ENCODE measurements at regions not wholly inside any gene's neighbourhood (a gene's known extent, or its start where the extent isn't known, plus 50 kb on each side); places are given as distances from the start of the nearest gene placed in this dataset.

DNA sequence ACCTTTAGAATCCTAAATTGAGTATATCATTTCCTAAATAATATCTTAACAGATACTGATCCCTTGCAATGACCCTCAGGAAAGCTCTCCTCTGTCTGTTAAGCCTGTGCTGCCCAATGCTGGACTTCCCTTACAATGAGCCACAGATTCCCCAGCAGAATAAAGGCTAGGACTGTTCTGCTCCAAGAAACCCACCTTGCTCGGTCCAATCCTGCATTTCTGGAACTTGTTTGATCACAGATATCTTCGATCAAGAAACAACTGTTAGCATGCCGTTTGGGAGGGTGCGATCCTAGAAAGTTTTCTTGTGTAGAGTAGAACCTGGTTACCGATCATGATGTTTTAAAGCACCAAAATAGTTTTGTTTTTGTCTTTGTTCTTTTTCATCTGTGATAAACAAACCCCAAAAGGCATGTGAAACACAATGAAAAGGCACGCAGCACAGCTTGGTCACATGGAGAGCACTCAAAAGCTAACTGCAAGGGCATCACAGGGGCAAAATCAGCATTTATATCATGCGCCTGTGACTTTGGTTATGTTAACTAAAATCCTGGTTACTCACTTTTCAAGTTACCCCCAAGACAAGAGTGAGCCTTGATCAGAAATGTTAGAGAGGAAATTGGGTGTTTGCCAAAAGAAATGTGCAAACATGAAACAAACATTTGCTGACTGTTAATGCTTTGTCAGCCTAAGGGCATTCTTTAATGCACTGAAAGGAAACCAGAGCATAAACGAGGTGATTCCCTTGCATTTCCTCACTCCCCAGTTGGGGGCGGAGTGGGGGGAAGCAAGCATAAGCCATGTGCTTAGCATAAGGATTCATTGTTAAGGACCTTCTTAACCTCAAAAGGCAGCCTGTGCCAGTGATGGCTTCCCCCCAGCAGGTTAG lies 61.9 kb upstream of the ADAMTS16 start:
- Histone ChIP-seq H3K27ac (ENCODE audit: insufficient read length, low read depth, low read length) (peak overlapping the region; percentile 33), H4K8ac (replicated peaks; ENCODE audit: insufficient read length, low read depth, low read length) (no peak overlapping the region), H2BK12ac (ENCODE audit: insufficient read length, low read depth, low read length) (no peak overlapping the region), H2AK5ac (ENCODE audit: insufficient read length, low read length) (no peak overlapping the region), H2BK5ac (ENCODE audit: insufficient read length, low read length) (no peak overlapping the region), H2BK20ac (ENCODE audit: low read depth, low read length, poor library complexity, severe bottlenecking) (peak overlapping the region; percentile 93), H3K56ac (ENCODE audit: insufficient read length, low read depth, low read length) (no peak overlapping the region), H4K5ac (ENCODE audit: insufficient read length, low read depth, low read length) (no peak overlapping the region), H2BK15ac (ENCODE audit: low read depth, low read length) (no peak overlapping the region), H2AFZ (ENCODE audit: low read length) (no peak overlapping the region), H4K91ac (ENCODE audit: insufficient read length, low read depth, low read length) (no peak overlapping the region), H3K4me2 (ENCODE audit: insufficient read depth, insufficient read length, low read length) (peak overlapping the region; percentile 7), H4K20me1 (ENCODE audit: control insufficient read depth, insufficient read depth, insufficient read length) (no peaks in the 10 kb centered on the region), H3K4me1 (ENCODE audit: insufficient read depth, low read length) (peaks cover 11% of the 10 kb centered on the region), H3K79me1 (ENCODE audit: insufficient read depth, low read depth, low read length, poor library complexity, severe bottlenecking) (no peaks in the 10 kb centered on the region), H3K9me3 (ENCODE audit: control insufficient read depth, low read depth, low read length) (no peaks in the 10 kb centered on the region), H3T11ph (ENCODE audit: low read length) (no peak overlapping the region), H3K79me2 (ENCODE audit: insufficient read depth, low read length) (no peaks in the 10 kb centered on the region), H2BK120ac (ENCODE audit: low read depth, low read length, poor library complexity, severe bottlenecking) (no peak overlapping the region), H3K18ac (ENCODE audit: insufficient read length, low read depth, low read length) (no peak overlapping the region), H3K14ac (ENCODE audit: insufficient read depth, low read length) (no peak overlapping the region), H3K4ac (ENCODE audit: low read depth, low read length) (no peak overlapping the region), H3K9ac (ENCODE audit: extremely low read depth, insufficient read length, low read length) (no peak overlapping the region), H3K23ac (ENCODE audit: insufficient read length, low read depth, low read length) (no peak overlapping the region), H3K27me3 (ENCODE audit: insufficient read depth, low read length) (no peaks in the 10 kb centered on the region), H3K23me2 (ENCODE audit: insufficient read length, low read depth, low read length, poor library complexity, severe bottlenecking) (no peaks in the 10 kb centered on the region)
- peak overlapping the region; percentile 71 to 98 (median 88); a peak in 6 of 7 replicates for H3K27ac Mint-ChIP-seq
- H3K36me3 Mint-ChIP-seq (ENCODE audit: insufficient read depth in 1 of 3, low read depth in 3 of 3): peaks cover 0 to 8% (median 7%) of the 10 kb centered on the region in 3 experiments; a peak in 3 of 7 replicates
- peak; percentile 59 for DNase-seq
- peak overlapping the region; percentile 8 to 35; a peak in 3 of 5 replicates for H3K4me3 Mint-ChIP-seq
- H3K9me3 Mint-ChIP-seq: peaks cover 3 to 6% of the 10 kb centered on the region in 2 experiments; a peak in 4 of 5 replicates
- H3K4me1 Mint-ChIP-seq: peaks cover 39 to 40% of the 10 kb centered on the region in 2 experiments
- no CpG with 5 or more reads among the region's 9 CpGs for WGBS (ENCODE audit: extremely low coverage, insufficient read length, low lambda C conversion rate)
- peaks cover 17% of the 10 kb centered on the region for H3K27me3 Mint-ChIP-seq (ENCODE audit: low read depth)
- TF ChIP-seq, protein P1, sequence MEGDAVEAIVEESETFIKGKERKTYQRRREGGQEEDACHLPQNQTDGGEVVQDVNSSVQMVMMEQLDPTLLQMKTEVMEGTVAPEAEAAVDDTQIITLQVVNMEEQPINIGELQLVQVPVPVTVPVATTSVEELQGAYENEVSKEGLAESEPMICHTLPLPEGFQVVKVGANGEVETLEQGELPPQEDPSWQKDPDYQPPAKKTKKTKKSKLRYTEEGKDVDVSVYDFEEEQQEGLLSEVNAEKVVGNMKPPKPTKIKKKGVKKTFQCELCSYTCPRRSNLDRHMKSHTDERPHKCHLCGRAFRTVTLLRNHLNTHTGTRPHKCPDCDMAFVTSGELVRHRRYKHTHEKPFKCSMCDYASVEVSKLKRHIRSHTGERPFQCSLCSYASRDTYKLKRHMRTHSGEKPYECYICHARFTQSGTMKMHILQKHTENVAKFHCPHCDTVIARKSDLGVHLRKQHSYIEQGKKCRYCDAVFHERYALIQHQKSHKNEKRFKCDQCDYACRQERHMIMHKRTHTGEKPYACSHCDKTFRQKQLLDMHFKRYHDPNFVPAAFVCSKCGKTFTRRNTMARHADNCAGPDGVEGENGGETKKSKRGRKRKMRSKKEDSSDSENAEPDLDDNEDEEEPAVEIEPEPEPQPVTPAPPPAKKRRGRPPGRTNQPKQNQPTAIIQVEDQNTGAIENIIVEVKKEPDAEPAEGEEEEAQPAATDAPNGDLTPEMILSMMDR (conservative IDR thresholded peaks at IDR 0.05): peak; percentile 48

Data from H9 (cell line).